Esophagus (tissue), 2 donors: ENCODE measurements at regions not wholly inside any gene's neighbourhood (a gene's known extent, or its start where the extent isn't known, plus 50 kb on each side); places are given as distances from the start of the nearest gene placed in this dataset.
"Not testable (repeated sequence)": the region's sequence is repeated elsewhere in the genome, so short reads cannot be mapped to it uniquely, and the experiment has no call there.

ENCODE experiments used
- H3K27ac ChIP-seq, 2 donors: one replicate each; pipeline ENCODE4 v1.5.1; 2013; ENCODE audit warnings: low read depth in 2 of 2, mild to moderate bottlenecking in 2 of 2, inconsistent platforms in 1 of 2, low read length in 1 of 2, moderate library complexity in 1 of 2
- H3K27me3 ChIP-seq, 2 donors: one replicate each; pipeline ENCODE4 v1.6.1; 2013; ENCODE audit warnings: low read length in 2 of 2, control low read depth in 1 of 2, mild to moderate bottlenecking in 1 of 2; ENCODE audit not compliant: insufficient read depth in 2 of 2, control insufficient read depth in 1 of 2
- H3K36me3 ChIP-seq, 2 donors: one replicate each; pipeline ENCODE4 v1.6.1; 2013; ENCODE audit warnings: low read length in 1 of 2; ENCODE audit not compliant: control insufficient read depth in 2 of 2, insufficient read depth in 2 of 2
- H3K4me1 ChIP-seq, 2 donors: one replicate each; pipeline ENCODE4 v1.6.1; 2013; ENCODE audit warnings: low read length in 1 of 2; ENCODE audit not compliant: control insufficient read depth in 2 of 2, insufficient read depth in 2 of 2
- H3K4me3 ChIP-seq, 2 donors: one replicate each; pipeline ENCODE4 v1.5.1; 2013; ENCODE audit warnings: low read length in 2 of 2, mild to moderate bottlenecking in 2 of 2, low read depth in 1 of 2, moderate library complexity in 1 of 2
- H3K9me3 ChIP-seq, 2 donors: one replicate each; pipeline ENCODE4 v1.6.1; 2013; ENCODE audit warnings: mild to moderate bottlenecking in 2 of 2, low read depth in 1 of 2, low read length in 1 of 2, moderate library complexity in 1 of 2; ENCODE audit not compliant: control insufficient read depth in 2 of 2, insufficient read depth in 1 of 2
- WGBS, 2 donors: extraction: QIAGEN DNeasy Blood & Tissue Kit; methylation state at CpG; one replicate each; pipeline ENCODE4 v1.1.7; 2013; 5-methylcytosine and 5-hydroxymethylcytosine counted together
- donor health status: healthy with polysubstance abuse.
- donor health status: Bipolar disorder and iron deficiency.

- H3K4me1 ChIP-seq: peaks cover 0 to 16% of the 10 kb centered on the region in 2 donors
- no peak overlapping the region for H3K27ac ChIP-seq
- no peaks in the 10 kb centered on the region for H3K27me3 ChIP-seq
- no peak overlapping the region for H3K4me3 ChIP-seq
- no peaks in the 10 kb centered on the region for H3K36me3 ChIP-seq
- 91 to 94% methylated on average over 17 of the region's 17 CpGs for WGBS, 2 donors
- H3K9me3 ChIP-seq: no peaks in the 10 kb centered on the region
These were observed 89.0 kb downstream of the TMEM18 start for GRCh38 chr2:588074-588645.

DNA sequence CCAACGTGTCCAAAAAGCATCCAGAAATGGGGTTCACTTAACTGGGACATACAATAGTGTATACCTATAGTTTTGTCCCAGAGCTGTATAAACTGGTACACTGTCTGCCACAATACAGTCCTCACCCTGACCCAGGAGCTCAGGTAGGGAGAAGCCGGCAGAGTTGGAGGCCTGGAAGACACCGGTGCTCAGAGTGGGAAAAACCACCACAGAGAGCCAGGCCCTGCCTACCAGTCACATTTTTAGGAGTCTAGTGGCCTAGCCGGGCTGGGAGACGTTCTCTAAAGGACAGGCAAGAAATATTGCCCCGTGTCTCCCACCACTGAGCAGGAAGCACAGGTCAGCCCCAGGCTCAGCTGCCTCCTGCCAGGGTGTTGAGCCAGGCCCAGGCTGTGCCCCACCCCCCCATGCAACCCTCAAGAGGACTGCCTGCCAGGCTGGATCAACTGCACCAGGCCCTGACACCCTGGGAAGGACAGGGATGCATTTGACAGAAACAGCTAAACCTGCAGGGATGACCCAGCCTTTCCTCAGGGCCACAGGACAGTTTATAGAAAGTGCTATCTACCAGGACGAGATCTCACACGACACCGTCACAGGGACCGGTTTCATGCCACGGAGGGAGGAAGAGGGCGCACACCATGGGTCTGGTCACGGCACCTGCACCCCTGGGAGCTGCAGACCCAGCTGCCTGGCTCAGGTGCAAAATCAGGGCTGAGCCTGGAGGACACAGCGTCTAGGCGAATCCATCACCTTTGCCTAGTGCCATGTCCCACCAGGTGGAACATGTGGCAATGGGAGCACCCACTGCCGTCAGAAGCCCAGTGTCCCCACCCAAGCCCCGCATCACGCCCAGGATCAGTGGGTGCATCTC, 89.9 kb downstream of the TMEM18 start:
- Histone ChIP-seq H3K9me3 (no peaks in the 10 kb centered on the region), H3K36me3 (no peaks in the 10 kb centered on the region), H3K27ac (no peak overlapping the region), H3K27me3 (no peaks in the 10 kb centered on the region), H3K4me3 (no peak overlapping the region), H3K4me1 (peaks cover 0 to 16% of the 10 kb centered on the region in 2 donors)
- 83 to 85% methylated on average over 18 of the region's 18 CpGs for WGBS, 2 donors

- Histone ChIP-seq H3K9me3 (no peaks in the 10 kb centered on the region), H3K36me3 (no peaks in the 10 kb centered on the region), H3K27ac (no peak overlapping the region), H3K4me1 (peaks cover 0 to 16% of the 10 kb centered on the region in 2 donors), H3K27me3 (no peaks in the 10 kb centered on the region), H3K4me3 (no peak overlapping the region)
- 38 to 45% methylated on average over 10 of the region's 10 CpGs for WGBS, 2 donors
These were observed 90.5 kb downstream of the TMEM18 start for GRCh38 chr2:586641-587076.

- no peaks in the 10 kb centered on the region for H3K27me3 ChIP-seq
- no peaks in the 10 kb centered on the region for H3K36me3 ChIP-seq
- peaks cover 0 to 12% of the 10 kb centered on the region in 2 donors for H3K4me1 ChIP-seq
- no peak overlapping the region for H3K27ac ChIP-seq
- no peaks in the 10 kb centered on the region for H3K9me3 ChIP-seq
- WGBS, 2 donors: 64 to 71% methylated on average over 21 of the region's 21 CpGs
- no peak overlapping the region for H3K4me3 ChIP-seq
These were observed 92.1 kb downstream of the TMEM18 start for GRCh38 chr2:584863-585823.

- Histone ChIP-seq H3K9me3 (peaks cover 0 to 3% of the 10 kb centered on the region in 2 donors), H3K4me1 (peaks cover 0 to 16% of the 10 kb centered on the region in 2 donors), H3K4me3 (no peak overlapping the region), H3K36me3 (no peaks in the 10 kb centered on the region), H3K27ac (no peak overlapping the region), H3K27me3 (no peaks in the 10 kb centered on the region)
- WGBS, 2 donors: 80% methylated on average over 13 of the region's 13 CpGs
These were observed 93.5 kb downstream of the TMEM18 start for GRCh38 chr2:583666-584065.

DNA sequence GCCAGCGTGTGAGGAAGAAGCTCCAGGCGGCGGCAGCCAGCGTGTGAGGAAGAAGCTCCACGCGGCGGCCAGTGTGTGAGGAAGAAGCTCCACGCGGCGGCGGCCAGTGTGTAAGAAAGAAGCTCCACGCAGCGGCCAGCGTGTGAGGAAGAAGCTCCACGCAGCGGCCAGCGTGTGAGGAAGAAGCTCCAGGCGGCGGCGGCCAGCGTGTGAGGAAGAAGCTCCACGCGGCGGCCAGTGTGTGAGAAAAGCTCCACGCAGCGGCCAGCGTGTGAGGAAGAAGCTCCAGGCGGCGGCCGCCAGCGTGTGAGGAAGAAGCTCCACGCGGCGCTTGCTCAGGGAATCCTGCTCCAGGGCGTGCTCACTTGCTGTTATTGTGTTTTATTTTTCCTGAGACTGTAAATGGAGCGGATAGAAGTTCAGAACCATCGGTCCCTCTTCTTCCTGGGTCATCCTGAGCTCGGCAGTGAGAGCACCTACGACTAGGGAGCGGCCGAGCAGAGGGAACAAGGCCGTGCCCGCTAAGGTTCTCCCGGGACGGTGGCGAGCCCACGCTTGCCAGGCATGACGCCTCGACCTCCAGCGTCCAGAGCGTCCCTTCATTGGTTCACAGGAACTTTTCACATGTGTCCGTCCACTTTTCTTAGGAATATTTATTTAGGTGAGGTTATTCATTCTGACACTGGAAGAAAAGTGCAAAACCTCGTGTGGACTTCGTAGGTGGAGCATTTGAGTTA, 94.2 kb downstream of the TMEM18 start:
- Histone ChIP-seq H3K27me3 (no peaks in the 10 kb centered on the region), H3K27ac (no peak overlapping the region), H3K4me3 (no peak overlapping the region), H3K4me1 (peaks cover 0 to 12% of the 10 kb centered on the region in 2 donors), H3K9me3 (peaks cover 0 to 3% of the 10 kb centered on the region in 2 donors), H3K36me3 (no peaks in the 10 kb centered on the region)
- WGBS, 2 donors: 94% methylated on average over 54 of the region's 54 CpGs

GRCh38 chr2:582289-582688, 94.9 kb downstream of the TMEM18 start:
- H3K4me1 ChIP-seq, H3K4me3 ChIP-seq, H3K36me3 ChIP-seq, H3K27ac ChIP-seq, H3K9me3 ChIP-seq, H3K27me3 ChIP-seq: not testable (repeated sequence)
- WGBS, 2 donors: 90 to 91% methylated on average over 18 to 23 of the region's 23 CpGs

GRCh38 chr2:579961-580360, 97.2 kb downstream of the TMEM18 start:
- Histone ChIP-seq H3K27ac (no peak overlapping the region), H3K9me3 (peaks cover 6 to 7% of the 10 kb centered on the region in 2 donors), H3K4me3 (no peak overlapping the region), H3K27me3 (peaks cover 0 to 3% of the 10 kb centered on the region in 2 donors), H3K4me1 (peaks cover 0 to 4% of the 10 kb centered on the region in 2 donors), H3K36me3 (no peaks in the 10 kb centered on the region)
- WGBS, 2 donors: 51 to 57% methylated on average over 8 of the region's 8 CpGs
